ENCODE measurements at regions not wholly inside any gene's neighbourhood (a gene's known extent, or its start where the extent isn't known, plus 50 kb on each side); places are given as distances from the start of the nearest gene placed in this dataset.

DNA sequence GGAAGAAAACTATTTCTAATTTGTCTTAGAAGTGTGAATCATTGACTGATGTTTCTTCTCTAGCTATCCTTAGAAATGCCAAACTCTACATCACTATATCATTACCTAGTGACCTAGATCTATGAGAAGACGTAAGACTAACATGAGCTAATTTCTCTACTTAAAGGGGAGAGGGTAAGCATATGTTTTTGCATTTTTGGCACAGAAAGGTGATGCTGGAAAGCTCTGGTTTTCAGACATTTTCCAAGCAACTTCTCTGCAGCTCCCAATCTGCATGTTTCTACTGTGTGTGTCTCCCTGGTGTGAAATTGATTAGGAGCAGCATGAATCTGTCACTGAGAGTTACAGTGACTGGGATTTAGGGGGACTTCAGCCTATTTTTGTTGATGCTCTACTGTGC, 235.2 kb upstream of the LINC00305 start:
- ChIA-PET CTCF (interaction anchor here (1.0 kb wide), 1 partner anchor 25 kb away, joined by 6 read pairs; no protein-coding TSS in a partner anchor), POLR2A (no interaction called here)
- Mint-ChIP-seq H3K36me3 (no peaks in the 10 kb centered on the region), H3K9me3 (no peaks in the 10 kb centered on the region), H3K4me1 (0 out of 2 replicates have a peak, but pooled peaks cover 5% of the 10 kb centered on the region), H3K27me3 (ENCODE audit: low read depth) (no peaks in the 10 kb centered on the region; the same call in 1 of the 2 replicates), H3K27ac (no peak overlapping the region), H3K4me3 (no peak overlapping the region)
- TF ChIP-seq TEAD4 (CRISPR knock-in tag; IDR thresholded peaks at IDR 0.05) = no peak
- TF ChIP-seq SMAD4 (CRISPR knock-in tag; IDR thresholded peaks at IDR 0.05) = no peak
- no peak for TF ChIP-seq ESRRA (CRISPR knock-in tag; IDR thresholded peaks at IDR 0.05; ENCODE audit: borderline replicate concordance)
- TF ChIP-seq, protein P1, sequence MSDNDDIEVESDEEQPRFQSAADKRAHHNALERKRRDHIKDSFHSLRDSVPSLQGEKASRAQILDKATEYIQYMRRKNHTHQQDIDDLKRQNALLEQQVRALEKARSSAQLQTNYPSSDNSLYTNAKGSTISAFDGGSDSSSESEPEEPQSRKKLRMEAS (CRISPR knock-in tag; IDR thresholded peaks at IDR 0.05) = no peak
- no peak for TF ChIP-seq TP53 (CRISPR knock-in tag; IDR thresholded peaks at IDR 0.05)
- TF ChIP-seq GRHL2 (CRISPR knock-in tag; IDR thresholded peaks at IDR 0.05; ENCODE audit: insufficient replicate concordance, severe bottlenecking) = no peak
- TF ChIP-seq, protein P2, sequence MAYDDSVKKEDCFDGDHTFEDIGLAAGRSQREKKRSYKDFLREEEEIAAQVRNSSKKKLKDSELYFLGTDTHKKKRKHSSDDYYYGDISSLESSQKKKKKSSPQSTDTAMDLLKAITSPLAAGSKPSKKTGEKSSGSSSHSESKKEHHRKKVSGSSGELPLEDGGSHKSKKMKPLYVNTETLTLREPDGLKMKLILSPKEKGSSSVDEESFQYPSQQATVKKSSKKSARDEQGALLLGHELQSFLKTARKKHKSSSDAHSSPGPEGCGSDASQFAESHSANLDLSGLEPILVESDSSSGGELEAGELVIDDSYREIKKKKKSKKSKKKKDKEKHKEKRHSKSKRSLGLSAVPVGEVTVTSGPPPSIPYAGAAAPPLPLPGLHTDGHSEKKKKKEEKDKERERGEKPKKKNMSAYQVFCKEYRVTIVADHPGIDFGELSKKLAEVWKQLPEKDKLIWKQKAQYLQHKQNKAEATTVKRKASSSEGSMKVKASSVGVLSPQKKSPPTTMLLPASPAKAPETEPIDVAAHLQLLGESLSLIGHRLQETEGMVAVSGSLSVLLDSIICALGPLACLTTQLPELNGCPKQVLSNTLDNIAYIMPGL (CRISPR knock-in tag; IDR thresholded peaks at IDR 0.05) = no peak
- no peak for TF ChIP-seq SMAD3 (CRISPR knock-in tag; IDR thresholded peaks at IDR 0.05; ENCODE audit: borderline replicate concordance)
- no peak for TF ChIP-seq GTF2I (CRISPR knock-in tag; conservative IDR thresholded peaks at IDR 0.05)
- TF ChIP-seq ATF1 (CRISPR knock-in tag; IDR thresholded peaks at IDR 0.05) = no peak
- ATAC-seq (no peak), DNase-seq (ENCODE audit: low spot score) (no peak)

DNA sequence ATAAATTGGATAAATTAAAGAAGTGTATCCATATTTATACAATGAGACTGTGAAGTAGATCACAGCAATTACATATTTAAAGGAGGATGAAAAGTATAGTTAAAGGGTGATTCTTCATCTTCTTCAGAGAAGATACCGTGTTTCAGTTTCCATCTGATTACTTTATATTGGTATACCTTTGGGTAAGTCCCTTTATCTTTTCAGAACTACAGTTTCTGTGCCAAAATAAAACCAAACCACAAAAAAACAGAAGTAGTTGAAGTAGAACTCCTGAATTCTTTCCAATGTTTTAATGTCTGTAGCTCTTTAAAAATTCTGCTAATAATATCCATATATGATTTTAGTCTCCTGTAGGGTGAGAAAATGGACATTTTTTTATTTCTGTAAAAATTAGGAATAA, 231.2 kb upstream of the LINC00305 start:
- TF ChIP-seq ZNF232 (CRISPR knock-in tag; IDR thresholded peaks at IDR 0.05) (no peak), SMAD3 (CRISPR knock-in tag; IDR thresholded peaks at IDR 0.05; ENCODE audit: borderline replicate concordance) (no peak), ELF4 (CRISPR knock-in tag; IDR thresholded peaks at IDR 0.05; ENCODE audit: low read depth) (no peak), TP53 (CRISPR knock-in tag; IDR thresholded peaks at IDR 0.05) (no peak), JUN (CRISPR knock-in tag; IDR thresholded peaks at IDR 0.05) (no peak), GRHL2 (CRISPR knock-in tag; IDR thresholded peaks at IDR 0.05; ENCODE audit: insufficient replicate concordance, severe bottlenecking) (no peak), ZBTB21 (CRISPR knock-in tag; IDR thresholded peaks at IDR 0.05; ENCODE audit: borderline replicate concordance) (no peak), ZNF423 (CRISPR knock-in tag; IDR thresholded peaks at IDR 0.05) (no peak), CBFB (CRISPR knock-in tag; IDR thresholded peaks at IDR 0.05; ENCODE audit: low read depth) (no peak), NFATC4 (CRISPR knock-in tag; IDR thresholded peaks at IDR 0.05) (no peak), MXD4 (CRISPR knock-in tag; IDR thresholded peaks at IDR 0.05; ENCODE audit: borderline replicate concordance) (no peak), NFE2L1 (CRISPR knock-in tag; IDR thresholded peaks at IDR 0.05) (no peak), ZNF396 (CRISPR knock-in tag; IDR thresholded peaks at IDR 0.05; ENCODE audit: borderline replicate concordance) (no peak), FOXP1 (CRISPR knock-in tag; IDR thresholded peaks at IDR 0.05; ENCODE audit: borderline replicate concordance) (no peak), NR3C1 (CRISPR knock-in tag; conservative IDR thresholded peaks at IDR 0.05; ENCODE audit: low read depth) (no peak)
- TF ChIP-seq, protein P3, sequence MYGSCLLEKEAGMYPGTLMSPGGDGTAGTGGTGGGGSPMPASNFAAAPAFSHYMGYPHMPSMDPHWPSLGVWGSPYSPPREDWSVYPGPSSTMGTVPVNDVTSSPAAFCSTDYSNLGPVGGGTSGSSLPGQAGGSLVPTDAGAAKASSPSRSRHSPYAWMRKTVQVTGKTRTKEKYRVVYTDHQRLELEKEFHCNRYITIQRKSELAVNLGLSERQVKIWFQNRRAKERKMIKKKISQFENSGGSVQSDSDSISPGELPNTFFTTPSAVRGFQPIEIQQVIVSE (CRISPR knock-in tag; IDR thresholded peaks at IDR 0.05; ENCODE audit: borderline replicate concordance) = no peak
- TF ChIP-seq, protein P4, sequence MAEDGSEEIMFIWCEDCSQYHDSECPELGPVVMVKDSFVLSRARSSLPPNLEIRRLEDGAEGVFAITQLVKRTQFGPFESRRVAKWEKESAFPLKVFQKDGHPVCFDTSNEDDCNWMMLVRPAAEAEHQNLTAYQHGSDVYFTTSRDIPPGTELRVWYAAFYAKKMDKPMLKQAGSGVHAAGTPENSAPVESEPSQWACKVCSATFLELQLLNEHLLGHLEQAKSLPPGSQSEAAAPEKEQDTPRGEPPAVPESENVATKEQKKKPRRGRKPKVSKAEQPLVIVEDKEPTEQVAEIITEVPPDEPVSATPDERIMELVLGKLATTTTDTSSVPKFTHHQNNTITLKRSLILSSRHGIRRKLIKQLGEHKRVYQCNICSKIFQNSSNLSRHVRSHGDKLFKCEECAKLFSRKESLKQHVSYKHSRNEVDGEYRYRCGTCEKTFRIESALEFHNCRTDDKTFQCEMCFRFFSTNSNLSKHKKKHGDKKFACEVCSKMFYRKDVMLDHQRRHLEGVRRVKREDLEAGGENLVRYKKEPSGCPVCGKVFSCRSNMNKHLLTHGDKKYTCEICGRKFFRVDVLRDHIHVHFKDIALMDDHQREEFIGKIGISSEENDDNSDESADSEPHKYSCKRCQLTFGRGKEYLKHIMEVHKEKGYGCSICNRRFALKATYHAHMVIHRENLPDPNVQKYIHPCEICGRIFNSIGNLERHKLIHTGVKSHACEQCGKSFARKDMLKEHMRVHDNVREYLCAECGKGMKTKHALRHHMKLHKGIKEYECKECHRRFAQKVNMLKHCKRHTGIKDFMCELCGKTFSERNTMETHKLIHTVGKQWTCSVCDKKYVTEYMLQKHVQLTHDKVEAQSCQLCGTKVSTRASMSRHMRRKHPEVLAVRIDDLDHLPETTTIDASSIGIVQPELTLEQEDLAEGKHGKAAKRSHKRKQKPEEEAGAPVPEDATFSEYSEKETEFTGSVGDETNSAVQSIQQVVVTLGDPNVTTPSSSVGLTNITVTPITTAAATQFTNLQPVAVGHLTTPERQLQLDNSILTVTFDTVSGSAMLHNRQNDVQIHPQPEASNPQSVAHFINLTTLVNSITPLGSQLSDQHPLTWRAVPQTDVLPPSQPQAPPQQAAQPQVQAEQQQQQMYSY (CRISPR knock-in tag; IDR thresholded peaks at IDR 0.05) = no peak
- TF ChIP-seq, protein P2 (CRISPR knock-in tag; IDR thresholded peaks at IDR 0.05) = no peak
- TF ChIP-seq, protein P5, sequence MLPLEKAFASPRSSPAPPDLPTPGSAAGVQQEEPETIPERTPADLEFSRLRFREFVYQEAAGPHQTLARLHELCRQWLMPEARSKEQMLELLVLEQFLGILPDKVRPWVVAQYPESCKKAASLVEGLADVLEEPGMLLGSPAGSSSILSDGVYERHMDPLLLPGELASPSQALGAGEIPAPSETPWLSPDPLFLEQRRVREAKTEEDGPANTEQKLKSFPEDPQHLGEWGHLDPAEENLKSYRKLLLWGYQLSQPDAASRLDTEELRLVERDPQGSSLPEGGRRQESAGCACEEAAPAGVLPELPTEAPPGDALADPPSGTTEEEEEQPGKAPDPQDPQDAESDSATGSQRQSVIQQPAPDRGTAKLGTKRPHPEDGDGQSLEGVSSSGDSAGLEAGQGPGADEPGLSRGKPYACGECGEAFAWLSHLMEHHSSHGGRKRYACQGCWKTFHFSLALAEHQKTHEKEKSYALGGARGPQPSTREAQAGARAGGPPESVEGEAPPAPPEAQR (CRISPR knock-in tag; IDR thresholded peaks at IDR 0.05) = no peak
- TF ChIP-seq, protein P6, sequence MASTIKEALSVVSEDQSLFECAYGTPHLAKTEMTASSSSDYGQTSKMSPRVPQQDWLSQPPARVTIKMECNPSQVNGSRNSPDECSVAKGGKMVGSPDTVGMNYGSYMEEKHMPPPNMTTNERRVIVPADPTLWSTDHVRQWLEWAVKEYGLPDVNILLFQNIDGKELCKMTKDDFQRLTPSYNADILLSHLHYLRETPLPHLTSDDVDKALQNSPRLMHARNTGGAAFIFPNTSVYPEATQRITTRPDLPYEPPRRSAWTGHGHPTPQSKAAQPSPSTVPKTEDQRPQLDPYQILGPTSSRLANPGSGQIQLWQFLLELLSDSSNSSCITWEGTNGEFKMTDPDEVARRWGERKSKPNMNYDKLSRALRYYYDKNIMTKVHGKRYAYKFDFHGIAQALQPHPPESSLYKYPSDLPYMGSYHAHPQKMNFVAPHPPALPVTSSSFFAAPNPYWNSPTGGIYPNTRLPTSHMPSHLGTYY (CRISPR knock-in tag; IDR thresholded peaks at IDR 0.05) = no peak
- no peak for DNase-seq (ENCODE audit: low spot score)
- ATAC-seq = no peak
- ChIA-PET CTCF (no interaction called here), POLR2A (no interaction called here)
- no peaks in the 10 kb centered on the region; the same call in 1 of the 2 replicates for H3K27me3 Mint-ChIP-seq (ENCODE audit: low read depth)
- peaks cover 21% of the 10 kb centered on the region for H3K9me3 Mint-ChIP-seq
- peaks cover 7% of the 10 kb centered on the region; the same call in 1 of the 2 replicates for H3K36me3 Mint-ChIP-seq
- H3K4me1 Mint-ChIP-seq = no peaks in the 10 kb centered on the region
- no peak overlapping the region for H3K27ac Mint-ChIP-seq
- no peak overlapping the region for H3K4me3 Mint-ChIP-seq
